ENCODE measurements at regions not wholly inside any gene's neighbourhood (a gene's known extent, or its start where the extent isn't known, plus 50 kb on each side); places are given as distances from the start of the nearest gene placed in this dataset.

GRCh38 chr4:26085551-26085950 is 171.5 kb downstream of the SMIM20 start:
- no peak overlapping the region for H3K4me2 ChIP-seq (replicated peaks; ENCODE audit: low read depth, low read length, poor library complexity, severe bottlenecking)
- intact Hi-C loops (cut with micrococcal nuclease): no loop called here
- WGBS (ENCODE audit: insufficient coverage): 93% methylated on average over 3 of the region's 3 CpGs
- peaks cover 2 to 7% (median 3%) of the 10 kb centered on the region in 3 donors for H3K9me3 ChIP-seq (ENCODE audit: control extremely low read depth in 1 of 3, control insufficient read depth in 2 of 3, insufficient read depth in 1 of 3, low read length in 2 of 3)
- TF ChIP-seq CTCF (IDR thresholded peaks at IDR 0.05) (no peak), EZH2 (IDR thresholded peaks at IDR 0.05; ENCODE audit: borderline replicate concordance, insufficient read depth, low read depth, low read length, poor library complexity, severe bottlenecking) (no peak)
- H3K4me1 ChIP-seq (ENCODE audit: control insufficient read depth in 2 of 2, insufficient read depth in 2 of 2, low read length in 2 of 2): peaks cover 13 to 14% of the 10 kb centered on the region in 2 donors
- H3K27ac Mint-ChIP-seq: no peak overlapping the region
- H3K9me3 Mint-ChIP-seq (ENCODE audit: insufficient read depth): peaks cover 6% of the 10 kb centered on the region
- H3K79me2 ChIP-seq (ENCODE audit: control insufficient read depth, insufficient read depth, low read length): no peaks in the 10 kb centered on the region
- no peaks in the 10 kb centered on the region for H4K20me1 ChIP-seq (ENCODE audit: control insufficient read depth, insufficient read depth, low read length, poor library complexity, severe bottlenecking)
- no peak overlapping the region for H2AFZ ChIP-seq (ENCODE audit: insufficient read depth, low read depth, low read length, poor library complexity, severe bottlenecking)
- DNase-seq (no peak), ATAC-seq (ENCODE audit: low read depth) (no peak)
- H3K27me3 ChIP-seq (replicated peaks in 1 of 4; ENCODE audit: control extremely low read depth in 1 of 4, control insufficient read depth in 3 of 4, insufficient read depth in 4 of 4, low read length in 3 of 4): peaks cover 0 to 10% (median 0%) of the 10 kb centered on the region in 4 experiments
- H3K27me3 Mint-ChIP-seq: peaks cover 1% of the 10 kb centered on the region
- H3K4me3 ChIP-seq (ENCODE audit: control extremely low read depth in 1 of 5, extremely low read depth in 1 of 5, insufficient read depth in 1 of 5, low read depth in 2 of 5, low read length in 4 of 5): no peak overlapping the region
- no peak overlapping the region for H3K27ac ChIP-seq (ENCODE audit: low read length in 2 of 2)
- ChIA-PET CTCF (no interaction called here), POLR2A (no interaction called here)
- H3K4me1 Mint-ChIP-seq: peaks cover 21% of the 10 kb centered on the region
- H3K9ac ChIP-seq (ENCODE audit: low read length): no peak overlapping the region
- H3K4me3 Mint-ChIP-seq: no peak overlapping the region
- no peaks in the 10 kb centered on the region for H3K36me3 ChIP-seq (replicated peaks in 1 of 2; ENCODE audit: control extremely low read depth in 1 of 2, control insufficient read depth in 1 of 2, extremely low read depth in 1 of 2, insufficient read depth in 2 of 2, low read length in 1 of 2)

GRCh38 chr4:26086621-26087441 is 172.8 kb downstream of the SMIM20 start:
- Histone ChIP-seq H3K9ac (ENCODE audit: low read length) (no peak overlapping the region), H3K27ac (ENCODE audit: low read length in 2 of 2) (no peak overlapping the region), H3K4me1 (ENCODE audit: control insufficient read depth in 2 of 2, insufficient read depth in 2 of 2, low read length in 2 of 2) (peaks cover 13 to 14% of the 10 kb centered on the region in 2 donors), H3K79me2 (ENCODE audit: control insufficient read depth, insufficient read depth, low read length) (no peaks in the 10 kb centered on the region), H3K36me3 (replicated peaks in 1 of 2; ENCODE audit: control extremely low read depth in 1 of 2, control insufficient read depth in 1 of 2, extremely low read depth in 1 of 2, insufficient read depth in 2 of 2, low read length in 1 of 2) (no peaks in the 10 kb centered on the region), H3K4me3 (ENCODE audit: control extremely low read depth in 1 of 5, extremely low read depth in 1 of 5, insufficient read depth in 1 of 5, low read depth in 2 of 5, low read length in 4 of 5) (no peak overlapping the region), H2AFZ (ENCODE audit: insufficient read depth, low read depth, low read length, poor library complexity, severe bottlenecking) (no peak overlapping the region), H3K27me3 (replicated peaks in 1 of 4; ENCODE audit: control extremely low read depth in 1 of 4, control insufficient read depth in 3 of 4, insufficient read depth in 4 of 4, low read length in 3 of 4) (peaks cover 0 to 4% (median 0%) of the 10 kb centered on the region in 4 experiments), H3K9me3 (ENCODE audit: control extremely low read depth in 1 of 3, control insufficient read depth in 2 of 3, insufficient read depth in 1 of 3, low read length in 2 of 3) (peaks cover 4 to 14% (median 4%) of the 10 kb centered on the region in 3 donors), H3K4me2 (replicated peaks; ENCODE audit: low read depth, low read length, poor library complexity, severe bottlenecking) (no peak overlapping the region), H4K20me1 (ENCODE audit: control insufficient read depth, insufficient read depth, low read length, poor library complexity, severe bottlenecking) (no peaks in the 10 kb centered on the region)
- Mint-ChIP-seq H3K4me1 (peaks cover 16% of the 10 kb centered on the region), H3K27ac (no peak overlapping the region), H3K9me3 (ENCODE audit: insufficient read depth) (peaks cover 10% of the 10 kb centered on the region), H3K27me3 (no peaks in the 10 kb centered on the region), H3K4me3 (no peak overlapping the region)
- DNase-seq: no peak
- TF ChIP-seq CTCF (IDR thresholded peaks at IDR 0.05) (no peak), EZH2 (IDR thresholded peaks at IDR 0.05; ENCODE audit: borderline replicate concordance, insufficient read depth, low read depth, low read length, poor library complexity, severe bottlenecking) (no peak)
- ATAC-seq (ENCODE audit: low read depth): no peak
- ChIA-PET POLR2A (no interaction called here), CTCF (interaction anchor here (0.5 to 1.7 kb wide), 4 partner anchors 12 to 245 kb away, joined by 3 to 5 read pairs (median 3); no protein-coding TSS in a partner anchor)
- 88% methylated on average over 8 of the region's 10 CpGs for WGBS (ENCODE audit: insufficient coverage)
- intact Hi-C loops (cut with micrococcal nuclease): no loop called here
